Endodermal cell (in vitro differentiated cells): ENCODE measurements at regions not wholly inside any gene's neighbourhood (a gene's known extent, or its start where the extent isn't known, plus 50 kb on each side); places are given as distances from the start of the nearest gene placed in this dataset.

Experiments
- DNase-seq: peaks from one replicate; pipeline ENCODE4 v3.0.0-alpha.2; 2017
- H3K27ac ChIP-seq: 2 replicates; pipeline ENCODE4 v1.5.1; 2013; ENCODE audit warnings: mild to moderate bottlenecking, low read depth, low read length, moderate library complexity
- H3K27me3 ChIP-seq: 2 replicates; pipeline ENCODE4 v1.6.1; 2013; ENCODE audit warnings: mild to moderate bottlenecking, low read length, moderate library complexity; ENCODE audit not compliant: insufficient read depth, control insufficient read depth, poor library complexity, severe bottlenecking
- H3K36me3 ChIP-seq: 2 replicates; pipeline ENCODE4 v1.7.0; 2013; ENCODE audit warnings: mild to moderate bottlenecking, low read length, moderate library complexity; ENCODE audit not compliant: control insufficient read depth, insufficient read depth
- H3K4me1 ChIP-seq: one replicate; pipeline ENCODE4 v1.7.0; 2013; ENCODE audit warnings: low read length; ENCODE audit not compliant: control insufficient read depth, insufficient read depth
- H3K4me3 ChIP-seq: 2 replicates; pipeline ENCODE4 v1.5.1; 2013; ENCODE audit warnings: mild to moderate bottlenecking, low read length, moderate library complexity
- H3K9ac ChIP-seq: 2 replicates; pipeline ENCODE4 v1.6.1; 2013; ENCODE audit warnings: mild to moderate bottlenecking, low read length, moderate library complexity; ENCODE audit not compliant: poor library complexity, severe bottlenecking; ENCODE audit errors: extremely low read depth
- H3K9me3 ChIP-seq: 2 replicates; pipeline ENCODE4 v1.6.1; 2013; ENCODE audit warnings: mild to moderate bottlenecking, low read length, moderate library complexity; ENCODE audit not compliant: control insufficient read depth
- H3K27ac Mint-ChIP-seq: 2 replicates; pipeline ENCODE4 v1.8.0; 2020; ENCODE audit warnings: mixed read lengths
- H3K27me3 Mint-ChIP-seq: 2 replicates; pipeline ENCODE4 v1.8.0; 2021; ENCODE audit warnings: mild to moderate bottlenecking, mixed read lengths; ENCODE audit not compliant: insufficient read depth
- H3K36me3 Mint-ChIP-seq: 2 replicates; pipeline ENCODE4 v1.8.0; 2020; ENCODE audit warnings: low read depth, mixed read lengths
- H3K4me1 Mint-ChIP-seq: 2 replicates; pipeline ENCODE4 v1.8.0; 2020; ENCODE audit warnings: mixed read lengths
- H3K4me3 Mint-ChIP-seq: 2 replicates; pipeline ENCODE4 v1.8.0; 2020; ENCODE audit warnings: mild to moderate bottlenecking, moderate library complexity, mixed read lengths
- H3K9me3 Mint-ChIP-seq: 2 replicates; pipeline ENCODE4 v1.8.0; 2020; ENCODE audit warnings: mild to moderate bottlenecking, mixed read lengths
- WGBS, 2 experiments: methylation state at CpG; one replicate each; pipeline versions ENCODE4 v1.1.5 to v1.1.7; 2013; ENCODE audit warnings: missing lambda C conversion rate in 2 of 2, mixed read lengths in 1 of 2; ENCODE audit not compliant: insufficient coverage in 1 of 2, insufficient read length in 1 of 2; 5-methylcytosine and 5-hydroxymethylcytosine counted together
- TF ChIP-seq, protein P1 (sequence below): fragments of 200-600 bp; sonication (generic); conservative IDR thresholded peaks from 2 replicates; pipeline ENCODE4 v1.5.0; 2021; ENCODE audit warnings: antibody characterized with exemption, mild to moderate bottlenecking

DNA sequence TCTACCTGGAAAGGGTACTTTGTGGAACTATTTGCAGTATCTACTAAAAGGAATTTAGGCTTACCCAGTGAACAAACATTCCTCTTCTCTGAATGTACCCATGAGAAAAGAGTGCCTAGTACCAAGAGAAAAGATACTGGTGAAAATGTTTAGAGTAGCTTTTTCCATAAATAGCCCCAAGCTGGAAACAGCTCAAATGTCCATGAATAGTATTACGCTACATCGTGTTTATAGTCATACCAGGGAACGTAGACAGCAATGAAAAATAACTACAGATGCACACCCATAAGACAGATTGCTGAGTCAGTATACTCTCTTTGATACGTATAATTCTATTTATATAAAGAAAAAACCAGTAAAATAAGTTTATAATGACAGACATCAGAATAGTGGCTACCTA is 285.9 kb downstream of the KLF6 start:
- H3K27ac Mint-ChIP-seq = no peak overlapping the region
- H3K27ac ChIP-seq = no peak overlapping the region
- no peak overlapping the region for H3K4me3 ChIP-seq
- H3K4me1 ChIP-seq = no peaks in the 10 kb centered on the region
- no peaks in the 10 kb centered on the region for H3K27me3 ChIP-seq
- H3K4me3 Mint-ChIP-seq = no peak overlapping the region
- TF ChIP-seq, protein P1, sequence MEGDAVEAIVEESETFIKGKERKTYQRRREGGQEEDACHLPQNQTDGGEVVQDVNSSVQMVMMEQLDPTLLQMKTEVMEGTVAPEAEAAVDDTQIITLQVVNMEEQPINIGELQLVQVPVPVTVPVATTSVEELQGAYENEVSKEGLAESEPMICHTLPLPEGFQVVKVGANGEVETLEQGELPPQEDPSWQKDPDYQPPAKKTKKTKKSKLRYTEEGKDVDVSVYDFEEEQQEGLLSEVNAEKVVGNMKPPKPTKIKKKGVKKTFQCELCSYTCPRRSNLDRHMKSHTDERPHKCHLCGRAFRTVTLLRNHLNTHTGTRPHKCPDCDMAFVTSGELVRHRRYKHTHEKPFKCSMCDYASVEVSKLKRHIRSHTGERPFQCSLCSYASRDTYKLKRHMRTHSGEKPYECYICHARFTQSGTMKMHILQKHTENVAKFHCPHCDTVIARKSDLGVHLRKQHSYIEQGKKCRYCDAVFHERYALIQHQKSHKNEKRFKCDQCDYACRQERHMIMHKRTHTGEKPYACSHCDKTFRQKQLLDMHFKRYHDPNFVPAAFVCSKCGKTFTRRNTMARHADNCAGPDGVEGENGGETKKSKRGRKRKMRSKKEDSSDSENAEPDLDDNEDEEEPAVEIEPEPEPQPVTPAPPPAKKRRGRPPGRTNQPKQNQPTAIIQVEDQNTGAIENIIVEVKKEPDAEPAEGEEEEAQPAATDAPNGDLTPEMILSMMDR = no peak
- no peaks in the 10 kb centered on the region for H3K36me3 ChIP-seq
- WGBS, 2 experiments = 98 to 100% methylated on average over 3 to 4 of the region's 4 CpGs
- no peak overlapping the region for H3K9ac ChIP-seq
- no peak for DNase-seq
- H3K4me1 Mint-ChIP-seq = peaks cover 18% of the 10 kb centered on the region
- no peaks in the 10 kb centered on the region for H3K36me3 Mint-ChIP-seq
- no peaks in the 10 kb centered on the region for H3K9me3 Mint-ChIP-seq
- no peaks in the 10 kb centered on the region for H3K9me3 ChIP-seq
- no peaks in the 10 kb centered on the region for H3K27me3 Mint-ChIP-seq

DNA sequence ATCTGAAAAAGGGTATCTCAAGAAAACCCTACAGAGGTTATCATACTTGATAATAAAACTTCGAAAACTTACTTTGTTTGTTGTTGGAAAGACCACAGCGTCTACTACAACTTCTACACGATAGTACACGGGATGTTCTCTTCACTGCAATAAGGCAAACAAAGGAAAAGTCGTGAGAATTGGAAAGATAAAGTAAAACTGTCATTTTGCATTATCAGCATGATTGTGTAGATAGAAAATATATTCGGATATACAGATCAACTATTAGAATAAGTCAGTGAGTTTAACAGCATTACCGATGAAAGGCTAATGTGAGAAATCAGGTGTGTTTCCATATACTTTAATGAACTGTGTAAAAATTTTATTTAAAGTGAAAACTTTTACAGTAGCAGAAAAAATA is 287.4 kb downstream of the KLF6 start:
- Histone ChIP-seq H3K36me3 (no peaks in the 10 kb centered on the region), H3K9ac (no peak overlapping the region), H3K27ac (no peak overlapping the region), H3K9me3 (no peaks in the 10 kb centered on the region), H3K4me3 (no peak overlapping the region), H3K4me1 (no peaks in the 10 kb centered on the region), H3K27me3 (no peaks in the 10 kb centered on the region)
- DNase-seq = no peak
- H3K27ac Mint-ChIP-seq = no peak overlapping the region
- WGBS, 2 experiments = 91 to 95% methylated on average over 7 of the region's 7 CpGs
- H3K27me3 Mint-ChIP-seq = no peaks in the 10 kb centered on the region
- H3K9me3 Mint-ChIP-seq = no peaks in the 10 kb centered on the region
- H3K4me1 Mint-ChIP-seq = peaks cover 16% of the 10 kb centered on the region
- no peaks in the 10 kb centered on the region for H3K36me3 Mint-ChIP-seq
- H3K4me3 Mint-ChIP-seq = no peak overlapping the region
- TF ChIP-seq, protein P1 = no peak

DNA sequence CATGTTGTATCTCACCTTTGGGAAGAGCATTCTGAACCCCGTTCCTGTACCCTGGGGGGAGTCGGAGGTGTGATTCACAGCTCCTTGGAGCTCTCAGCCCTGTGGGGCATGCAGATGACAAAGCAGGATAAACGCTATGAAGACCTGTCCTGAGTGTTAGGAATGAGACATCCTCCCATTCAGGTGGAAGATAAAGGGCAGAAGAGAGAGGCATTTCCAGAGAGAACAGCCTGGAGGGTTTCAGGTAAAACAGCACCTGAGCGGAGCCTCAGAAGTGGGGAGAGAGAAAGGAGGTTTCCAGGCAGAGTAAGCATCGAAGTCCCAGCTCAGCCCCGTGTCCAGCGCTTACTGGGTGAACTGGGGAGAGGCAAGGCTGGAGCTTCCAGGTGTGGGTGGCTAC is 288.9 kb downstream of the KLF6 start:
- WGBS, 2 experiments = 82 to 85% methylated on average over 6 to 7 of the region's 7 CpGs
- Histone ChIP-seq H3K27ac (no peak overlapping the region), H3K4me3 (no peak overlapping the region), H3K9me3 (no peaks in the 10 kb centered on the region), H3K36me3 (no peaks in the 10 kb centered on the region), H3K9ac (no peak overlapping the region), H3K27me3 (no peaks in the 10 kb centered on the region), H3K4me1 (no peaks in the 10 kb centered on the region)
- Mint-ChIP-seq H3K4me1 (peaks cover 12% of the 10 kb centered on the region), H3K9me3 (no peaks in the 10 kb centered on the region), H3K27ac (no peak overlapping the region), H3K36me3 (no peaks in the 10 kb centered on the region), H3K4me3 (no peak overlapping the region), H3K27me3 (no peaks in the 10 kb centered on the region)
- DNase-seq = no peak
- TF ChIP-seq, protein P1 = no peak
